GM19043 (cell line): ENCODE measurements at regions not wholly inside any gene's neighbourhood (a gene's known extent, or its start where the extent isn't known, plus 50 kb on each side); places are given as distances from the start of the nearest gene placed in this dataset.

ENCODE experiments used
- ATAC-seq: cut with Tn5 transposase; IDR thresholded peaks from one replicate; pipeline ENCODE4 v1.9.1; 2021; ENCODE audit warnings: low read depth; ENCODE audit not compliant: unreplicated experiment

GRCh38 chr5:58403822-58404433 lies 56.0 kb downstream of the PLK2 start:
- ATAC-seq, result no peak

- no peak for ATAC-seq
These were observed 58.2 kb downstream of the PLK2 start for GRCh38 chr5:58401701-58402100.

GRCh38 chr5:58400737-58401136 lies 59.1 kb downstream of the PLK2 start:
- ATAC-seq, result no peak

- ATAC-seq, result no peak
These were observed 59.9 kb downstream of the PLK2 start for GRCh38 chr5:58399951-58400350.

- ATAC-seq, result no peak
These were observed 65.5 kb downstream of the PLK2 start for GRCh38 chr5:58394339-58394738.

GRCh38 chr5:58393716-58394115 lies 66.2 kb downstream of the PLK2 start:
- ATAC-seq, result no peak

GRCh38 chr5:58392496-58392895 lies 67.4 kb downstream of the PLK2 start:
- ATAC-seq, result no peak

- ATAC-seq, result no peak
These were observed 76.4 kb downstream of the PLK2 start for GRCh38 chr5:58383448-58383847.

- no peak for ATAC-seq
These were observed 77.8 kb downstream of the PLK2 start for GRCh38 chr5:58382131-58382534.

- ATAC-seq, result no peak
These were observed 78.3 kb downstream of the PLK2 start for GRCh38 chr5:58381566-58381965.

GRCh38 chr5:58380655-58381054 lies 79.2 kb downstream of the PLK2 start:
- no peak for ATAC-seq

- no peak for ATAC-seq
These were observed 81.1 kb downstream of the PLK2 start for GRCh38 chr5:58378613-58379390.

GRCh38 chr5:58370606-58371005 lies 89.3 kb downstream of the PLK2 start:
- no peak for ATAC-seq

- no peak for ATAC-seq
These were observed 90.2 kb downstream of the PLK2 start for GRCh38 chr5:58369513-58370190.

- ATAC-seq, result no peak
These were observed 93.4 kb downstream of the PLK2 start for GRCh38 chr5:58366461-58366860.

- ATAC-seq, result no peak
These were observed 94.1 kb downstream of the PLK2 start for GRCh38 chr5:58365791-58366190.

- ATAC-seq, result no peak
These were observed 96.2 kb downstream of the PLK2 start for GRCh38 chr5:58363461-58364249.

- ATAC-seq, result no peak
These were observed 97.8 kb downstream of the PLK2 start for GRCh38 chr5:58362135-58362534.

- ATAC-seq, result no peak
These were observed 99.1 kb downstream of the PLK2 start for GRCh38 chr5:58360794-58361193.

GRCh38 chr5:58359981-58360380 lies 99.9 kb downstream of the PLK2 start:
- ATAC-seq, result no peak
